RWPE1 (cell line): ENCODE measurements at regions not wholly inside any gene's neighbourhood (a gene's known extent, or its start where the extent isn't known, plus 50 kb on each side); places are given as distances from the start of the nearest gene placed in this dataset.
"Not testable (repeated sequence)": the region's sequence is repeated elsewhere in the genome, so short reads cannot be mapped to it uniquely, and the experiment has no call there.

Experiments
- CTCF ChIA-PET: fragments of 350-600 bp; sonication (Branson Sonifier 250); formaldehyde crosslinking; extraction: SDS; loops from one replicate; lab custom pipeline; 2021; lab: Yijun Ruan, JAX
- POLR2A ChIA-PET: fragments of 400-600 bp; formaldehyde crosslinking; extraction: SDS; loops from one replicate; lab custom pipeline; 2020; ENCODE audit warnings: antibody characterized with exemption; ENCODE audit not compliant: low non-redundant PET; lab: Yijun Ruan, JAX
- DNase-seq: peaks from one replicate; pipeline ENCODE4 v3.0.0; 2012; ENCODE audit warnings: low spot score
- H3K27ac ChIP-seq: fragments of 450-650 bp; 2 replicates; pipeline ENCODE4 v1.5.1; 2017

- POLR2A ChIA-PET, CTCF ChIA-PET, H3K27ac ChIP-seq, DNase-seq: not testable (repeated sequence)
Observed at GRCh38 chr22:38375784-38376183, 58.6 kb upstream of the CSNK1E start.

GRCh38 chr22:38375005-38375404 lies 57.8 kb upstream of the CSNK1E start:
- CTCF ChIA-PET, POLR2A ChIA-PET, DNase-seq, H3K27ac ChIP-seq: not testable (repeated sequence)

GRCh38 chr22:38374433-38374831 lies 57.2 kb upstream of the CSNK1E start:
- CTCF ChIA-PET, POLR2A ChIA-PET, DNase-seq, H3K27ac ChIP-seq: not testable (repeated sequence)

- POLR2A ChIA-PET, DNase-seq, CTCF ChIA-PET, H3K27ac ChIP-seq: not testable (repeated sequence)
Observed at GRCh38 chr22:38373783-38374432, 56.7 kb upstream of the CSNK1E start.

- H3K27ac ChIP-seq, DNase-seq, POLR2A ChIA-PET: not testable (repeated sequence)
- CTCF ChIA-PET = interaction anchor here (0.6 kb wide), 1 partner anchor 31 kb away, joined by 5 read pairs; no protein-coding TSS in a partner anchor
Observed at GRCh38 chr22:38372665-38373064, 55.4 kb upstream of the CSNK1E start.

GRCh38 chr22:38370490-38370889 lies 53.3 kb upstream of the CSNK1E start:
- POLR2A ChIA-PET = not testable (repeated sequence)
- CTCF ChIA-PET = interaction anchor here (0.7 kb wide), 1 partner anchor 714 kb away, joined by 3 read pairs; no protein-coding TSS in a partner anchor

GRCh38 chr22:38369132-38369531 lies 51.9 kb upstream of the CSNK1E start:
- CTCF ChIA-PET = interaction anchor here (0.5 to 0.7 kb wide), 3 partner anchors 84 to 482 kb away, joined by 3 to 6 read pairs (median 4); no protein-coding TSS in a partner anchor
- DNase-seq, POLR2A ChIA-PET, H3K27ac ChIP-seq: not testable (repeated sequence)

More at GRCh38 chr22:38370490-38370889, 53.3 kb upstream of the CSNK1E start:
- not testable (repeated sequence) for H3K27ac ChIP-seq, DNase-seq
